Type B pancreatic cell (in vitro differentiated cells): ENCODE measurements at regions not wholly inside any gene's neighbourhood (a gene's known extent, or its start where the extent isn't known, plus 50 kb on each side); places are given as distances from the start of the nearest gene placed in this dataset.

Experiments used
- DNase-seq: peaks from one replicate; pipeline ENCODE4 v3.0.0; 2021; ENCODE audit warnings: mixed read lengths; ENCODE audit not compliant: unreplicated experiment; ENCODE audit errors: extremely low spot score
- H3K27ac Mint-ChIP-seq: 2 replicates; pipeline ENCODE4 v1.8.0; 2021; ENCODE audit warnings: mild to moderate bottlenecking, mixed read lengths
- H3K27me3 Mint-ChIP-seq: 2 replicates; pipeline ENCODE4 v1.8.0; 2021; ENCODE audit warnings: mixed read lengths
- H3K36me3 Mint-ChIP-seq: 2 replicates; pipeline ENCODE4 v1.8.0; 2021; ENCODE audit warnings: mixed read lengths
- H3K4me1 Mint-ChIP-seq: one replicate; pipeline ENCODE4 v1.8.0; 2021; ENCODE audit warnings: mixed read lengths; ENCODE audit not compliant: unreplicated experiment
- H3K4me3 Mint-ChIP-seq: 2 replicates; pipeline ENCODE4 v1.8.0; 2021; ENCODE audit warnings: mild to moderate bottlenecking, mixed read lengths
- H3K9me3 Mint-ChIP-seq: 2 replicates; pipeline ENCODE4 v1.8.0; 2021; ENCODE audit warnings: mixed read lengths
- TF ChIP-seq, protein P1 (sequence below): fragments of 200-600 bp; sonication (generic); conservative IDR thresholded peaks from 2 replicates; pipeline ENCODE4 v1.5.0; 2021; ENCODE audit warnings: antibody characterized with exemption, mild to moderate bottlenecking

DNA sequence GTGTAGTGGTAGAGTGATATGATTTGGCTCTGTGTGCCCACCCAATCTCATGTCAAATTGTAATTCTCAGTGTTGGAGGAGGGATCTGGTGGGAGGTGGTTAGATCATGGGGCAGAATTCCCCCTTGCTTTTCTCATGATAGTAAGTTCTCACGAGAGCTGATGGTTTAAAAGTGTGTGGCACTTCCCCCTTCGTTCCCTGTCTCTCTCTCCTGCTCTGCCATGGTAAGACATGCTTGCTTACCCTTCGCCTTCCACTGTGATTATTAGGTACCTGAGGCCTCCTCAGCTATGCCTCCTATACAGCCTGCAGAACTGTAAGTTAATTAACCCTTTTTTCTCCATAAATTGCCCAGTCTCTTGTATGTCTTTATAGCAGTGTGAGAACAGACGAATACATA lies 115.7 kb upstream of the FUT8 start:
- no peak for DNase-seq
- Mint-ChIP-seq H3K4me1 (peaks cover 4% of the 10 kb centered on the region), H3K27ac (no peak overlapping the region), H3K4me3 (no peak overlapping the region), H3K36me3 (no peaks in the 10 kb centered on the region), H3K9me3 (peaks cover 3% of the 10 kb centered on the region), H3K27me3 (no peaks in the 10 kb centered on the region)
- TF ChIP-seq, protein P1, sequence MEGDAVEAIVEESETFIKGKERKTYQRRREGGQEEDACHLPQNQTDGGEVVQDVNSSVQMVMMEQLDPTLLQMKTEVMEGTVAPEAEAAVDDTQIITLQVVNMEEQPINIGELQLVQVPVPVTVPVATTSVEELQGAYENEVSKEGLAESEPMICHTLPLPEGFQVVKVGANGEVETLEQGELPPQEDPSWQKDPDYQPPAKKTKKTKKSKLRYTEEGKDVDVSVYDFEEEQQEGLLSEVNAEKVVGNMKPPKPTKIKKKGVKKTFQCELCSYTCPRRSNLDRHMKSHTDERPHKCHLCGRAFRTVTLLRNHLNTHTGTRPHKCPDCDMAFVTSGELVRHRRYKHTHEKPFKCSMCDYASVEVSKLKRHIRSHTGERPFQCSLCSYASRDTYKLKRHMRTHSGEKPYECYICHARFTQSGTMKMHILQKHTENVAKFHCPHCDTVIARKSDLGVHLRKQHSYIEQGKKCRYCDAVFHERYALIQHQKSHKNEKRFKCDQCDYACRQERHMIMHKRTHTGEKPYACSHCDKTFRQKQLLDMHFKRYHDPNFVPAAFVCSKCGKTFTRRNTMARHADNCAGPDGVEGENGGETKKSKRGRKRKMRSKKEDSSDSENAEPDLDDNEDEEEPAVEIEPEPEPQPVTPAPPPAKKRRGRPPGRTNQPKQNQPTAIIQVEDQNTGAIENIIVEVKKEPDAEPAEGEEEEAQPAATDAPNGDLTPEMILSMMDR = no peak

DNA sequence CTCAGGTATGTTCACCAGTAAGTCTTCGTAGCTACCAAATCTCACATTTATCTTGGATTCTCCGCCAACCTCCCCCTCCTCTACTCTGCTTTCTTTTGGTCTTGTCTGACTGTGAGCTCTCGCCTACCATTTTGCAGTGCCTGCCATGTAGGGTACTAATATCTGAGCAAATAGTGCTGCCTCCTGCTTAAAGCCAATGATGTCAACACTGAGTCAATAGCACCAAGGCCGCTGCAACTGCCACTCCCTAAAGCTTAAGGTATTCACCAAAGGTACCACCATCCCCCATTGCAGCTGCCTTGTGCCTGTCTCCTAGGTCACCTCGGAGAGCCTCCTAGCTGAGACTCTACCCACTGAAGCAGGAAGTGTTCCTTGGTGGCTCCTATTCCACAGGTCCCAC lies 114.8 kb upstream of the FUT8 start:
- H3K27ac Mint-ChIP-seq = peak overlapping the region; percentile 61
- H3K4me1 Mint-ChIP-seq = peaks cover 11% of the 10 kb centered on the region
- no peak overlapping the region for H3K4me3 Mint-ChIP-seq
- no peaks in the 10 kb centered on the region for H3K36me3 Mint-ChIP-seq
- peaks cover 3% of the 10 kb centered on the region for H3K9me3 Mint-ChIP-seq
- TF ChIP-seq, protein P1 = no peak
- DNase-seq = no peak
- no peaks in the 10 kb centered on the region for H3K27me3 Mint-ChIP-seq

DNA sequence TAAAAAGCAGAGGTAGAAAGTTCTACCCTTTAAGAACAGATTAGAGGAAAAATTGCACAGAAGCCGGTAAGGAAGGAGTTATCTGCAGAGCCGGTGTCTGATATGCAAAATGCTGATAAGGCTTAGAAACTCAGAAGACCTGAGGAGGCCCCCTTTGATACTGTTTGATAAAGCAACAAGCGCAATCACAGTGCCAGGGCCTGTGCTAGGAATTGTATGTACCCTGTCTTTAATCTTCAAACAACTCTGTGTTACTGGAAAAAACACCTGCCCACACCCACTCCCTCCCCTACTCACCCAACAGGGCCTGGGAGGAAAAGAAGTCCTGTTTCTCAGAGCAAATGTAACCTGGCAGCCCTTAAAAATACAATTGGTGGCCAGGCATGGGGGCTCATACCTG lies 112.7 kb upstream of the FUT8 start:
- no peaks in the 10 kb centered on the region for H3K36me3 Mint-ChIP-seq
- H3K9me3 Mint-ChIP-seq = peaks cover 3% of the 10 kb centered on the region
- H3K4me1 Mint-ChIP-seq = peaks cover 16% of the 10 kb centered on the region
- H3K27me3 Mint-ChIP-seq = peaks cover 2% of the 10 kb centered on the region
- no peak overlapping the region for H3K27ac Mint-ChIP-seq
- TF ChIP-seq, protein P1 = no peak
- H3K4me3 Mint-ChIP-seq = no peak overlapping the region
- DNase-seq = no peak

DNA sequence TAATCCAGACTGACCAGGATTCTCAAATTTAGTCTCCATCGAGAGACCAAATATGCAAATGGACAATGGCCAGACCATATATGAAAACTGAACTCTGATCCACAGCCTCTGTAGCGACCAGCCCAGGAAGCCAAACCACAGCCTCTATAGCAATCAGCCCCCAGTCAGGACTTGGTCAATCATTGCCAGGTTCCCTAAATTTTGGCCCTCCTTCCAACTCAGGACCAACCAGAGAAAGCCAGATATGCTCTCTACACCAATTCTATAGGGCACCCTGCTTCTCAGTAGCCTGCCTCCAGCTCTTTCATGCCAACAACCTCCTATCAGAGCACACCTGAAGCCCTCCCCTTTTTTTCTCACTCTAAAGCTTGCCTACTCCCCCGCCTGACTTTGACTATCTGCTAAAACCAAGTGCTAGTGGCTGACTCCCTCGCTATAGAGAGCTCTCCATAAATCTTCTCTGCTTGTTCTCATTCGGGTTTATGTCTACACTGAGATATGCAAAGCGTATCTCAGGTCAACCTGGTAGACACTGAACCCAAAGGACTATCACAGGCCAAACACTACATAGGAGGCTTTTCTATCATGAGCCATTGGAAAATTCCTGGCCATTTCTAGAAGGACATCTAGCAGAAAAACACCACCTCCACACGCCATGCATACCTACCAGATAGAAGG lies 110.5 kb upstream of the FUT8 start:
- no peak for DNase-seq
- no peaks in the 10 kb centered on the region for H3K36me3 Mint-ChIP-seq
- H3K4me3 Mint-ChIP-seq = peak overlapping the region; percentile 5
- TF ChIP-seq, protein P1 = no peak
- H3K27ac Mint-ChIP-seq = no peak overlapping the region
- H3K4me1 Mint-ChIP-seq = peaks cover 16% of the 10 kb centered on the region
- H3K27me3 Mint-ChIP-seq = peaks cover 2% of the 10 kb centered on the region
- peaks cover 3% of the 10 kb centered on the region for H3K9me3 Mint-ChIP-seq

DNA sequence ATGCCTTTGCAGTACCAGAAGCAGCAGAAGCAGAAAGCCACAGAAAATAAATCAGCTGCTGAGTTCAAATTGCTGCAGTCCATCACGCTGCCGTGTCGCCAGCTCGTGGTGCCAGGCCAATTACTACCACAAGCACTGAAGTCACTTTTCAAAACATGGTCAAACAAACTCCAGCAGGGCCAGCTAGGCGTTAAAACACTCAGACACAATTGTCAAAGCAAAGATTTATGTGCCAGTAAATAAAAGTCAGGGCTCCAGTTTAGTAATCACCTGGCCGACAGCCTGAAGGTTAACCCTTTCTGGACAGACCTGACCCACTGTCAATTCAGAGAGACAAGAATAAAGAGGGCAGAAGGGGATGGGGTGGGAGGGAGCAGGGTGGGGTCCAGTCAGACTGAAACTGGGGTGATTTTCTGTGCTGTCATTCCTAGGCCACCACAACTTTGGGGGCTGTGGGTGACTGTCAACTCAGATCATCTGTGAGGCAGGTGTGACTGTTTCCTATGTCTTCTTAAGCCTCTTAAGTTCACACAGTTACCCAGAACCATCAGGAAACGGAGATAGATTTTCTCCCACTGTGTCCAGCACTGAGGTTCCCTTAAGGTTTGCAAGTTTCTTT lies 109.8 kb upstream of the FUT8 start:
- Mint-ChIP-seq H3K36me3 (no peaks in the 10 kb centered on the region), H3K4me1 (peaks cover 15% of the 10 kb centered on the region), H3K27me3 (peaks cover 2% of the 10 kb centered on the region), H3K4me3 (peak overlapping the region; percentile 5), H3K27ac (no peak overlapping the region), H3K9me3 (peaks cover 2% of the 10 kb centered on the region)
- TF ChIP-seq, protein P1 = no peak
- DNase-seq = no peak
